Ecto neural progenitor cell (in vitro differentiated cells): ENCODE measurements at regions not wholly inside any gene's neighbourhood (a gene's known extent, or its start where the extent isn't known, plus 50 kb on each side); places are given as distances from the start of the nearest gene placed in this dataset.

ENCODE experiments used
- DNase-seq: peaks from one replicate; pipeline ENCODE4 v3.0.0-alpha.2; 2018; ENCODE audit warnings: low spot score

GRCh38 chr13:46975173-46975572 is 78.3 kb upstream of the HTR2A start:
- no peak for DNase-seq

DNA sequence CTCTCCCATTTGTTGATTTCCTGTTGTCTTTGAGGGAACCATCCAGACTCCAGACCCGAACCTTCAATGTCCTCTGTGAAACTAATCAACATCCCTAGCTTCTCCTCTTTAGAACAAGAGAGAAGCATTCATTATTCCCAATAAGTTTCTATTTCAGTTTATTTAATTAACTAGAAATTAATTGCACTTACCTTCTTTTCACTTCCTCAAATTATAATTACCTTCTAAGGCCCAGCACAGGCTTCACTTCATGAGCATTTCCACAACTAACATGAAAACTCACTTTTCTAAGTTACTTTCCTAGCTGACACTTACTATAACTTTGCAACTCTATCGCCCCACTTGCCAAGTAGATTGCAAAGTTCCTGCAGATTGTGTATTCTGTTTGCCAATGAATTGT is 71.6 kb upstream of the HTR2A start:
- DNase-seq: no peak

- no peak for DNase-seq
Measured at GRCh38 chr13:46964789-46965527, 68.1 kb upstream of the HTR2A start.

DNA sequence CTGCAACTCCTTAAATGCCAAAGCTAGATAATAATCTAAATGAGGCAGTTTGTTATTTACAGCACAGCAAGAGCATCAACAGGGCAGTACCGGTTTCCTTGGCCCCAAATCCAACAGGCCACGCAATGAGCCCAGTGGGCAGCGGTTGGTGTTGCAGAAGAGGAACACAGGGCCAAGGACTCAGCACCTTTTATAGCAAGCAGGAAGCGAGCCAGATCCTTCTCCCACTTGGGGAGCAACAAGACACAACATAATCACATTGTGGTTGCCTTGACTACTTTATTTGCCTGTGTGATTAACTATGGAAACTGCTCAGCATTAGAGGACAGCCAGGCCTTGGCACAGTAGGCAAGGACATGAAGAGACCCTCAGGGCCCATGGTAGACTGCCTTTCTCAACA is 67.1 kb upstream of the HTR2A start:
- DNase-seq: no peak

- no peak for DNase-seq
Measured at GRCh38 chr13:46962281-46962941, 65.6 kb upstream of the HTR2A start.

DNA sequence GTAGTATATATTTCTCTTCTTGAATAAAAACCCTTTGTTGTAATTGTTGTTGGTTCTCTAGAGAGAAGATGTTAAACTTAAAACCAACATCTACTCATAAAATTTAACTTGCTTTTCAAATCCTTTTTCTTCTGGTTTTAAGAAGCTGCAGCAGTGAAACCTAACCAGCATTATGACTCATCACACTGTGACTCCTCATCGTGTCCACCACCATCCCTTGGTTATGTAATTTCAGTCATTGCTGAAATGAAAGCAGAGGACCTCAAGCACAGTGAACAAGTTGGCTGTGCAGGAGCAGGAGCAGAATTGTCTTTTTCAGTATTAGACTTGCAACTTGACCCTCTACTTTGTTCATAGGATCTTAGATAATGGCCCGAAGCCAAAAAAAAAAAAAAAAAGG is 64.9 kb upstream of the HTR2A start:
- no peak for DNase-seq

- no peak for DNase-seq
Measured at GRCh38 chr13:46953941-46954340, 57.1 kb upstream of the HTR2A start.

GRCh38 chr13:46953331-46953730 is 56.5 kb upstream of the HTR2A start:
- DNase-seq: no peak

DNA sequence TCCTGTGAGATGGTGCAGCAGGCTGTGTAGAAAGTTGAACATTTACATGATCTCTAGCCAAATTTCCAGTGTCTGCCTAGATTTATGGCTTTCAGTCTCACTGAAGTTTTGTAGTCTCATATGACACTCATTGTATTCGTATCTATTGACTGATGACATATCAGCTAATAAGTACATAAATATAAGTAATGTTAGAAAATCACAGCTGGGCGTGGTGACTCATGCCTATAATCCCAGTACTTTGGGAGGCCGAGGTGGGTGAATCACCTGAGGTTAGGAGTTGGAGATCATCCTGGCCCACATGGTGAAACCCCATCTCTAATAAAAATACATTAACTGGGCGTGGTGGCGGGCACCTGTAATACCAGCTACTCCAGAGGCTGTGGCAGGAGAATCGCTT is 54.7 kb upstream of the HTR2A start:
- DNase-seq: no peak

DNA sequence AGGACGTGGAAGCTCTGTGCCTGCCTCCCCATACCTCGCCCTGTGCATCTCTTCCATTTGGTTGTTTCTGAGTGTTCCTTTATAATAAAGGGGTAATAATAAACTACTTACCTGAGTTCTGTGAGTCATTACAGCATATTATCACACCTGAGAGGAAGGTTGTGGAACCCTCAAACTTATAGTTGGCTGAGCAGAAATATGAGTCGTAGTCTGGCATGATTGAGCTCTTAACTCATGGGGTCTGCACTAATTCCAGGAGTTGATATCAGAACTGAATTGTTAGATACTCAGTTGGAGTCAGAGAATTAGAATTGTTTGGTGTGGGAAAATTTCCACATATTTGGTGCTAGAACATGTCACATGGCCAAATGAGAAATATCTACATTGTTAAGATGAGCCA is 52.4 kb upstream of the HTR2A start:
- DNase-seq: no peak

- DNase-seq: no peak
Measured at GRCh38 chr13:46948338-46948737, 51.5 kb upstream of the HTR2A start.

DNA sequence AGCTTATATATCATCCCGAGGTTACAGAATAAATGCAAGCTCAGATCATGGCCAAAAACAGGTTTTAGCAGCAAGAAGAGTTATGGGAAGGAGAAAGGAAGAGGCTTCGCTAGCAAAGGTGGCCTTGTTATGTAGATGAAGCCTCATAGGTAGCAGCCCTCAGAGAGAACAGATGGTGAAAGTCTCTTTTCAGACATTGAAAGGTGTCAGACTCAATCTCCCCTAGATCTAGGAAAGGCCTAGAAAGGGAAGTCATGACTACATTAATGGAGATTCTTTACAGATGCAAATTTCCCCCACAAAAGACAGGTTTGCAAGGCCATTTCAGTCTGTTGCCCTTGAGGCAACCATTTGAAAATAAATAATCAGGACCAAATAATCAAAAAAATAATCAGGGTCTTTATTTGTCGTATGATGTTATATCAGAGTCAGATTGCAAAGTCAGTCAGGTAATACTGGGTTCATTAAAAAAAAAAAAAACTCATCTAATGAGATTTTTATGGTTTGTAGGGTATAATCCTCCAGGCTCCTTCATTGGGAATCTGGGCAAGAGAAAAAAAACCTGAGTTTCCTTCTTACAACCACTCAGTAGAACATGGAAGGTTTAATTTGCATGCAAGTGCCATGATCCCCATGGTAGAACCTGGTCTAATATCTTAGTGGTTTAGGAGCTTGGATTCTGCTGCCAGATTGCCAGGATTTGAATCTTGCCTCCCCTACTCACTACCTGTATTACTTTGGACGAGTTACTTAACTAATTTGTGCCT is 50.8 kb upstream of the HTR2A start:
- DNase-seq: no peak
